ENCODE measurements at regions not wholly inside any gene's neighbourhood (a gene's known extent, or its start where the extent isn't known, plus 50 kb on each side); places are given as distances from the start of the nearest gene placed in this dataset.
"Not testable (repeated sequence)": the region's sequence is repeated elsewhere in the genome, so short reads cannot be mapped to it uniquely, and the experiment has no call there.

- intact Hi-C loops (cut with DNase I); DNase-seq: not testable (repeated sequence)
Measured at GRCh38 chr12:72995029-72995428, 722.9 kb downstream of the TRHDE start.

DNA sequence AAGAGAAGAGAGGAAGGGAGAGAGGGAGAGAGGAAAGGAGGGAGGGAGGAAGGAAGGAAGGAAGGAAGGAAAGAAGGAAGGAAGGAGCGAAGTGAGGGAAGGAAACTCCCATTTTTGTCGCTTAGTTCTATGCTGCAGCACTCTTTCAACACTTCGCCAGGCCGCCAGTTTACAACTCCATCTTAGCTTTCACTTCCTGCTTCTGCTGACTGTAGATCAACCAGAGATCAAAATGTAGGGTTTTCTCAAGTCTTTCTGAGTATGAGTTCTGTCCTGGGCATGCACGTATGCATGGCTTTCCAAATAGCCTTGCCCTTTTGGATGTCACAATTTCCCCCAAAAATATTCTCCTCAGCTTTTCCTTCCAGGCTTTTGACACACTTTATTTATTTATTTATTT, 723.4 kb downstream of the TRHDE start:
- no peak for DNase-seq
- intact Hi-C loops (cut with DNase I): no loop called here

- DNase-seq; intact Hi-C loops (cut with DNase I): not testable (repeated sequence)
Measured at GRCh38 chr12:73001806-73002205, 729.6 kb downstream of the TRHDE start.

GRCh38 chr12:73002504-73002903, 730.3 kb downstream of the TRHDE start:
- intact Hi-C loops (cut with DNase I): not testable (repeated sequence)

DNA sequence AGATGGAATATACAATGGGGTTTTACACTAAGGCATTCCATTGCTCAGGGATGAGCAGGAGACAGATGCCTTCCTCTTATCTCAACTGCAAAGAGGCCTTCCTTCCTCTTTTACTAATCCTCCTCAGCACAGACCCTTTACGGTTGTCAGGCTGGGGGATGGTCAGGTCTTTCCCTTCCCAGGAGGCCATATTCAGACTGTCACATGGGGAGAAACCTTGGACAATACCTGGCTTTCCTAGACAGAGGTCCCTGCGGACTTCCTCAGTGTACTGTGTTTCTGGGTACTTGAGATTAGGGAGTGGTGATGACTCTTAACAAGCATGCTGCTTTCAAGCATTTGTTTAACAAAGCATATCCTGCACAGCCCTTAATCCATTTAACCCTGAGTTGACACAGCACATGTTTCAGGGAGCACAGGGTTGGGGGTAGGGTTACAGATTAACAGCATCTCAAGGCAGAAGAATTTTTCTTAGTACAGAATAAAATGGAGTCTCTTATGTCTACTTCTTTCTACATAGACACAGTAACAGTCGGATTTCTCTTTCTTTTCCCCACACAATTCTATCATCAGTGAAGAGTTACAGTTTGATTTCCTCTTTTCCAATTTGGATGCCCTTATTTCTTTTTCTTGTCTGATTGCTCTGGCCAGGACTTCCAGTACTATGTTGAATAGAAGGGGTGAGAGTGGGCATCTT, 737.1 kb downstream of the TRHDE start:
- intact Hi-C loops (cut with DNase I); DNase-seq: not testable (repeated sequence)

More at GRCh38 chr12:73002504-73002903, 730.3 kb downstream of the TRHDE start:
- DNase-seq: not testable (repeated sequence)

DNA sequence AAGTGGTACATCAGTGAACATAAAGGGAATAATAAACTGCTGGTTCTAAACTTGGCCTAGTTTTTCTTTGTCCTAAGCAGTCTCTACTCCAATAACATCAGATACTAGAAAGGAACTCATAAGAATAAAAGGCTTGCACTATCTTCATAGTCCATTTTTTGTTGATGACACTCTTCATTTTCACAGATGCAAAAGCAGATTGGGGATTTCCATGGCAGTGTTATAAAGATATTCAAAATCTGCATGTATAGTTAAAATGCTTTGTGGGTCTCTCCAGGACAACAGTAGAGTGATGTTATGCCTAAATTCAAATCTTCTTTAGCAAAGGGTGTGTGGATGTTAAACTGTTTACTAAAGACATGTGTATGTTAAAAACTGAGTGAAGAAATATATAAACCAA, 745.8 kb downstream of the TRHDE start:
- intact Hi-C loops (cut with DNase I): no loop called here

DNA sequence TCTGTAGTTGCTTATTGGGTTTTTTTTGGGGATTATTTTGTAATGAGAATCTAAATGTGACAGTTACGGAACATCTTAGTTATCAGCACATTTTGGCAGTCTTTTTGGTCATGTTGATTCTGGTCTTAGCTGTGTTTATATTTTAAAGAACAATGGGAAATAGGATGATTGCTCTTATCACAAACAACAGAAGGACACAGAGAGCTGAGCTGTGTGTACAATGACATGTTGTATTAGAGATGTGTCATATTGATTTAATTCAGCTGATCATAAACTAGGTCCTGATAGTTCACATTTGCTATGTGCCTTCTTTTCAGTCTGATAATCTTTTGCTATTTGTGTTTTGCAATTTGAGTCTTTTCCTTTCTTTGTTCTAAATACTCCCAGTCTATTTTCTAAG, 781.7 kb downstream of the TRHDE start:
- DNase-seq: no peak
- intact Hi-C loops (cut with DNase I): no loop called here

More for the DNA sequence above, 745.8 kb downstream of the TRHDE start:
- DNase-seq: no peak

- no peak for DNase-seq
- intact Hi-C loops (cut with DNase I): no loop called here
Measured at GRCh38 chr12:73057428-73057827, 785.3 kb downstream of the TRHDE start.

GRCh38 chr12:73065913-73066312, 793.7 kb downstream of the TRHDE start:
- intact Hi-C loops (cut with DNase I): no loop called here
- DNase-seq: no peak

DNA sequence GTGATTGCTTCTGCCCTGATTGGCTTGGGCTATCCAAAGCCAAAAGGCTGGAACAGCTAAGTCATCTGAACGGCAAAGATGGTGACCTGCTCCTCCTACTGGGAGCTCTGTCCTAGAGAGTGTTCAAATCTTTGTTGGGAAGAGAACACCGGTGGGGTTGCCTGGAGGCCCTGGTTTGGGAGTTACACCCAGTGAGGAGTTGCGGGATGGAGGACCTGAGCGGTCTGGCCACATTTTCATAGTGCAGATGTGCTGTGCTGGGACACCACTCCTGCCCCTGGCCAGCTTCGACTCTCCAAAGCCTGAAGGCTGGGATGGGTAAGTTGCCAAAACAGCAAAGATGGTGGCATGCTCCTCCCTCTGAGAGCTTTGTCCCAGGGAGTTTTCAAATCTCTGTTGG, 795.4 kb downstream of the TRHDE start:
- DNase-seq: no peak
- intact Hi-C loops (cut with DNase I): no loop called here

- DNase-seq: no peak
- intact Hi-C loops (cut with DNase I): no loop called here
Measured at GRCh38 chr12:73072214-73072613, 800.0 kb downstream of the TRHDE start.

- DNase-seq: no peak
- intact Hi-C loops (cut with DNase I): no loop called here
Measured at GRCh38 chr12:73076760-73077159, 804.6 kb downstream of the TRHDE start.

DNA sequence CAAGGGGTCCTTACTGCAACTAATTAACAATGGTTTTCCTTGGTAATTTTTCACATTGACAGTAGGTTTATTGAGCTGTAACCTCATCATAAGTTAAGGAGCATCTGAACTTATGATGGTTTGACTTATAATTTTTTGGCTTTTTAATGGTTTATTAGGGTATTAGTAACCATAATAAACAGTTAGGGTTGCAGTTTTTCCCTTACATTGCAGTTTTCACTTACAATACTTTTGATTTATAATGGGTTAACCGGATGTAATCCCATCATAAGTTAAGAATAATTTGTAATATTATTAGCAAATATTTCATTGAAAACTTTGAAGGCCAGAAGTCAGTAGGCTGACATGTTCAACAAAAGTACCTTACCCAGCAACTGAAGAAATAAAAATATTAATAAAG, 811.6 kb downstream of the TRHDE start:
- intact Hi-C loops (cut with DNase I): no loop called here
- DNase-seq: no peak

DNA sequence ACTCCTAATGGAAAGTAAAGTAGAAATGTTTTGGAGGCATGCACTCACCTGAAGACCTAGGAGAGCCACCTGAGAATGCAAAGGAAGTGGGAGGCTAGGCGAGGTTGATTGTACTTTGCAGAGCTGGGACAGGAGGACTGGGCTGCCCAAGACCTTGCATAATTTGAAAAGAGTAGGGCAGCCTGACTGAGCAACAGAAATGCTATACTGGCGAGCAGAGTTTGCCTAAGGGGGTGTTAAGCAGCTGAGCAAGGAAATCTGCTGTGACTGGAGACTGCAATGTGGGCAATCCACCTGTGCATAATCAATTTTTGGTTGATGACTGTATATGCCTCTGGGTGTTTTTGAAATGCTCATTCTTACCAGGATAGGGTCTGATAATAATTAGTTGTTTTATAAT, 834.1 kb downstream of the TRHDE start:
- intact Hi-C loops (cut with DNase I): no loop called here

DNA sequence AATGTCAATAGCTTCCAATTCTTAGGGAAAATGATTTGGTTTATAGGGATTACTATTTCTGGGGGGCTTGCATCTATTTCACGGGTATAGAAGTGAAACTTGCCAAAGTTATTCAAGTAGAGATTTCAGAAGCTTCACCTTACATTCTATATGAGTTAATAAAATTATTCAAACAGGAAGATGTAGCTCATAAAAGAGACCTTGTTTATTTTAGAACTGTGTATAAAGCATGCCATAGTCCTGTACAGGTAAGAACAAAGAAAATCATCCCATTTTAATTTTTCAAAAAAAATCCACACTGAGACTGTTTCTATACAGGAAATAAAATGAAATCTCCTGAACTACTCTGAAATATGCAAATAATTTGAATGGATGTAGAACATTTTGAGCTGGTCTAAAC, 834.7 kb downstream of the TRHDE start:
- no peak for DNase-seq
- intact Hi-C loops (cut with DNase I): no loop called here

More for the DNA sequence above, 834.1 kb downstream of the TRHDE start:
- no peak for DNase-seq

DNA sequence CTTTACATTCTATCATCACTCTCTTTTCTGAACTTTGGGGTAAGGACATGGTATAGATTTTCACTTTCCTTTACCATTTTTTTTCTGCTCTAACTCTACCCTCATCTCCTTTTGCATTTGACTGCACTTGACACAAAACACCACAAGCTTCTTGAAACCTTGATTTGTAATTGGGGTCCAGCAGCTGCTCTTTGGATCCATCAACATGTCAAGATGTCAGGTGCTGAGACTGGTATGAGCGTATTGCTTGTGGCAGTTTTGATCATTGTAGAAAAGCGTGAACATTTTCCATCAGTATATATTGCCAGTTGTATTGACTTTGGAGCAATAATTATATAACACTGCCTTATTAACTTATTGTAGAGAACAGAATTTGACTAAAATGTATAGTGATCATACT, 838.6 kb downstream of the TRHDE start:
- intact Hi-C loops (cut with DNase I): no loop called here
- no peak for DNase-seq

DNA sequence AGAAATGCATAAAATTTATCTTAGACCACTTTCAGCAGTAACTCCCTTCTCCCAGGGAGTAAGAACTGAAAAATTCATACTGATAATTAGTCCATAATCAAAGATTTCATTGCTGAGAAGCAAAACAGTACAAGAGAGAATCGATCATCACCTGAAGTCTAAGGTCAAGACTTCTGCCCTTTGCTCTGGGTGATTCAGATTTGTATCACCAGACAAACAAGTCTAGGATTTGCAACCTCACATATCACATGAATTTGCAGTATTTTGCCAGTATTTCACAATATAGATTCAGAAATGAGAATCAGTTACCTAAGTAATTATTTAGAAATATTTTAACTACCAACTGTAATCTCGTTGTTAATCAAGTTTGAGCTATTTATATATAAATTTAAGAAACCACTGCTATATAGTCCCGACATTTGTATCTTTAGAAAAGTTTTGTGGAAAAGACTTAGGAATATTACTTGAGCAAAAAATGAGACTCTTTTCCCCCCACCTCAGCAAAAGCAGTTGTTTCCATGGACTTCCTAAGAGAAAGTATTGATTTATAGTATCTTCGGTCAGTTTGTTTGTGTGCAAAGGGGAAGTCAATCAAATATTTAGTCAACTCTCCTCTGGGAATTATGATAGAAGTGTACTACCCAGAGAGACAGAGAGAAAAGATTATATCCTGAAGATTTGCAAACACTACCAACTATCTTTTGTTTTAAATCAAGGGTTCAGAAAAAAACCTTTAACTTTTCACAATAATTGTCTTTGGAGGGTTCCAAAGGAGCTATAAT, 840.1 kb downstream of the TRHDE start:
- intact Hi-C loops (cut with DNase I): no loop called here

DNA sequence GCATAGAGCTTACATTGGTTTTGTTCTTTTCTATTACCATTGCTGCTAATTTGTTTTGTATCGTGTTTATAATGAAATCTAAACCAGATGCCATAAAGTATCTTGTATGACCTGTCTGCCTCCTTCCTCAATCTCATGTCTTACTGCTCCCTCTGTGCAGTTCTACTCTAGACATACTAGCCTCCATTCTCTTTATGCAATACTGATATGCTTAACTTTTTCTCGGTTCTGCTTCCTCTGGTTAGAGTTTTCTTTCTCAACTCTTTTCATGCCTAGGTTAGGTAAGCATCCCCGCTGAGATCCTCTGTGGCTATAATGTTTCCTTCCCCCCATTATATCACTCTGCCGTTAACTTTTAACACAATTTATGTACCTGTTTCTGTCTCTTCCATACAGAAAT, 852.3 kb downstream of the TRHDE start:
- no peak for DNase-seq
- intact Hi-C loops (cut with DNase I): no loop called here

More for the DNA sequence above, 840.1 kb downstream of the TRHDE start:
- DNase-seq: no peak

GRCh38 chr12:73125148-73125547, 853.0 kb downstream of the TRHDE start:
- intact Hi-C loops (cut with DNase I): no loop called here
- DNase-seq: no peak

DNA sequence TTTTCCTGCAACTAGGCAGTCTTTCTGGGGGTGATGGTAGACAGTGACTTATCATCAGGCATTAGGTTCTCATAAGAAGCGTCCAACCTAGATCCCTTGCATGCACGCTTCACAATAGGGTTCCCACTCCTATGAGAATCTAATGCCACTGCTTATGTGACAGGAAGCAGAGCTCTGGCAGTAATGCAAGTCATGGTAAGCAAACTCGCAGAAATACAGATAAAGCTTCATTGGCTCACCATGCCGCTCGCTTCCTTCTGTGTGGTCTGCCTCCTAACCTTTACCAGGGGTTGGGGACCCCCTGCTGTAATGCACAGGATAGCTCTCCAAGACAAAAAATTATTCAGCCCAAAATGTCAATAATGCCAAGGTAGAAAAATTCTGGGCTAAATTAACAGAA, 864.2 kb downstream of the TRHDE start:
- no peak for DNase-seq
- intact Hi-C loops (cut with DNase I): no loop called here

DNA sequence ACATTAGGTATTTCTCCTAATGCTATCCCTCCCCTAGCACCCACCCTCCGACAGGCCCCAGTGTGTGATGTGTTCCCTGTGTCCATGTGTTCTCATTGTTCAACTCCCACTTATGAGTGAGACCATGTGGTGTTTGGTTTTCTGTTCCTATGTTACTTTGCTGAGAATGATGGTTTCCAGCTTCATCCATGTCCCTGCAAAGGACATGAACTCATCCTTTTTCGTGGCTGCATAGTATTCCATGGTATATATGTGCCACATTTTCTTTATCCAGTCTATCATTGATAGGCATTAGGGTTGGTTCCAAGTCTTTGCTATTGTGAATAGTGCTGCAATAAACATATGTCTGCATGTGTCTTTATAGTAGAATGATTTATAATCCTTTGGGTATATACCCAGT, 867.5 kb downstream of the TRHDE start:
- DNase-seq: not testable (repeated sequence)

More for the DNA sequence above, 867.5 kb downstream of the TRHDE start:
- intact Hi-C loops (cut with DNase I): not testable (repeated sequence)
